Large intestine (tissue), 3 donors: ENCODE measurements at regions not wholly inside any gene's neighbourhood (a gene's known extent, or its start where the extent isn't known, plus 50 kb on each side); places are given as distances from the start of the nearest gene placed in this dataset.

Source experiments
- DNase-seq, 2 donors: peaks; one replicate each; pipeline versions ENCODE4 v3.0.0 to v3.0.0-alpha.2; 2013
- H3K27ac ChIP-seq: one replicate; pipeline ENCODE4 v1.5.1; 2013; ENCODE audit warnings: low read length
- H3K27me3 ChIP-seq: 2 replicates; pipeline ENCODE4 v1.6.1; 2013; ENCODE audit warnings: low read length; ENCODE audit not compliant: control insufficient read depth, insufficient read depth
- H3K36me3 ChIP-seq: 2 replicates; pipeline ENCODE4 v1.6.1; 2013; ENCODE audit warnings: low read length; ENCODE audit not compliant: control insufficient read depth, insufficient read depth
- H3K4me1 ChIP-seq: one replicate; pipeline ENCODE4 v1.6.1; 2013; ENCODE audit warnings: low read length; ENCODE audit not compliant: control insufficient read depth, insufficient read depth
- H3K4me3 ChIP-seq: one replicate; pipeline ENCODE4 v1.5.1; 2013; ENCODE audit warnings: low read length
- H3K9me3 ChIP-seq: one replicate; pipeline ENCODE4 v1.6.1; 2013; ENCODE audit warnings: mild to moderate bottlenecking, low read depth, low read length, moderate library complexity; ENCODE audit not compliant: control insufficient read depth
- WGBS: methylation state at CpG from one replicate; pipeline ENCODE4 v1.1.5; 2013; ENCODE audit warnings: low lambda C conversion rate; ENCODE audit not compliant: insufficient coverage; 5-methylcytosine and 5-hydroxymethylcytosine counted together

DNA sequence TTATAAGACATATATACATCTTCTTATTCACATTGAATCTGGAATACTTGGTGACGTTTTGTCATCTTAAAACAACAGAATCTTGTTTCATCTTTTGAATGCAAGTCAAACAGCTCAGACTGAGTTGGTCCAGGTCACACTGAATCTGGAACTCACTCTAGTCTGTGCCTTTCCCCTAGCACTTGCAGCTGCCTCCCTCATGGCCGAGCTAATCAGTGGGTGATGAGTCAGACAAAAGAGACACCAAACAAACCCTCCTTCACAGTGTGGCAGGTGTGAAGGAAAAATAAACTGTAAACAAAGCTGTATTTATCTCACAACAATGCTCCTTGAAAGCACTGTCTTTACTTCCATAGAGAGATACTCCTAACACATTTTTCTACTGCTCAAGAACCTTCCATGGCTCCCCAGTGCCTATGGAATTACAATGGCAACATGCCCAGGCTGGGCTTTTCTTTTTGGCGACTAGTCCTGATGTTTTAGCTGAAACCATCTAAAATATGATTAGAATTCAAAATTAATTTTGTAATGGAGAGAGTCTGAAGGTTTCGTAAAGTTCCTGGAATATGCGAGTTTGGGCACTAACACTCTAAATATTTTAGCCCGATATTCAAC lies 140.0 kb downstream of the ZNF365 start:
- H3K27ac ChIP-seq = no peak overlapping the region
- no peaks in the 10 kb centered on the region for H3K4me1 ChIP-seq
- no peak for DNase-seq
- H3K36me3 ChIP-seq = no peaks in the 10 kb centered on the region
- no peaks in the 10 kb centered on the region for H3K9me3 ChIP-seq
- H3K4me3 ChIP-seq = no peak overlapping the region
- 100% methylated on average over 2 of the region's 6 CpGs for WGBS
- H3K27me3 ChIP-seq = no peaks in the 10 kb centered on the region

DNA sequence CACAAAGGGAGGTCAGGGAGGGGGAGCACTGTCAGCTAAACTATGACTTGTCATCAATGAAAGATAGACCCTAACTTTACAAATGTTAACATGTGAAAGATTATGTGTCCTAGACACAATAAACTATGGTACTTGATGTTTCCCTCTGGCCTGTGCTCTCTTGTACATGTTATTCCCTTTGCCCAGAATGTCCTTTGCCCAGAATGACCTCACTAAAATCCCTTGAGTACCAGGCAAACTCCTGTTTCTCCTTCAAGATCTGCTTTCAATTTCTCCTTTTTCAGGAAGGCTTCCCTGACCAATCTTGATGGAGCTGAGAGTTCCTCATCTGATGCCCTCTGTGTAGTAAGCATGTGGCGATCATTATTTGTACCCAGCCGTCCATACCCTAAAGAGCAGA lies 143.1 kb downstream of the ZNF365 start:
- H3K4me3 ChIP-seq = no peak overlapping the region
- H3K4me1 ChIP-seq = no peaks in the 10 kb centered on the region
- WGBS = no CpG with 5 or more reads among the region's 2 CpGs

DNA sequence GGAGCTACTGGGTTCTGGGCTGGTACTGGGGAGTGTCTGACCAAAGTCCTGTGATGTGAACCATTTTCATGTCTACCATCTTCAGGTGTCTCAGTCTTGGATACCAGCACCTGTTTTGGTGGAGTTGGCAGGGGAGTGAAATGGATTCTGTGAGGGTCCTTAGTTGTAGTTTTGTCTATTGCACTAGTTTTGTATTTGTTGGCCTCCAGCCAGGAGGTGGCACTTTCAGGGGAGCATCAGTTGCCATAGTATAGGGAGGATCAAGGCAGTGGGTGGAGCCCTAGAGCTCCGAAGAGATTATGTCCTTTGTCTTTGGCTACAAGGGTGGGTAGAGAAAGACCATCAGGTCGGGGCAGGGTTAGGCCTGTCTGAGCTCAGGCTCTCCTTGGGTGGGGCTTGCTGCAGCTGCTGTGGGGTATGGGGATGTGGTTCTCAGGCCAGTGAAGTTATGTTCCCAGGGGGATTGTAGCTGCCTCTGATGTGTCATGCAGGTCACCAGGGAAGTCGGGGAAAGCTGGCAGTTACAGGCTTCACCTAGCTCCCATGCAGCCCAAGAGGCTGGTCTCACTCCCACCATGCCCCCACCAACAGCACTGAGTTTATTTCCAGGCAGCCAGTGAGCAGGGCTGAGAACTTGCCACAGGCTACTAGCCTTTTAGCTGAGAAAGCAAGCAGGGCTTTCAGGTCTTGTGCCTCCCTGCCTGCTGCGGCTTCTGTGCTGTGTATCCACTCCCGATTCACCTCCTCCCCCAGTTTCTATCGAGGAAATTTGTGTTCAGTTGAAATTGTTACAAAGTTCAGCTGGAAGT lies 153.1 kb downstream of the ZNF365 start:
- WGBS = no CpG with 5 or more reads among the region's 6 CpGs
- no peak for DNase-seq
- Histone ChIP-seq H3K27me3 (no peaks in the 10 kb centered on the region), H3K9me3 (peaks cover 5% of the 10 kb centered on the region), H3K4me1 (no peaks in the 10 kb centered on the region), H3K4me3 (no peak overlapping the region), H3K27ac (no peak overlapping the region), H3K36me3 (no peaks in the 10 kb centered on the region)

More for the DNA sequence above, 143.1 kb downstream of the ZNF365 start:
- Histone ChIP-seq H3K27me3 (no peaks in the 10 kb centered on the region), H3K36me3 (no peaks in the 10 kb centered on the region), H3K27ac (no peak overlapping the region), H3K9me3 (no peaks in the 10 kb centered on the region)
- DNase-seq = no peak

DNA sequence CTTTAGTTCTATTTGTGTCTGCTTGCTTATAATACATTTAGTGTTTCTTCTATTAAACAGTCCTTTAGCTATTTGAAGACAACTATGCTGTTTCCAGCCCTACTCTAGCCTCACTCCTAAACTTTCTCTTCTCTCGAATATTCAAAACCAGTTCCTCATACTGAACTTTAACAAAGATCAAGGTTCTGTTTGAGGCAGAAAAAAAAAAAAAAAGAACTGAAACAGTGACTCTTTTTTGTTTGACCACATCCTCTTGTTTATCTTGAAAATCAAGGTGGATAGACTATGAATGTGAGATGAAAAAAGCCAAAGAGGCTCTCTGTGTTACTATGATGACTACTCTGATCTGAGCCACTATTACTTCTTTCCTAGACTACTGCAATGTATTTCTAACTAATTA lies 154.3 kb downstream of the ZNF365 start:
- Histone ChIP-seq H3K27me3 (no peaks in the 10 kb centered on the region), H3K9me3 (peaks cover 5% of the 10 kb centered on the region), H3K36me3 (no peaks in the 10 kb centered on the region), H3K4me1 (no peaks in the 10 kb centered on the region), H3K4me3 (no peak overlapping the region), H3K27ac (no peak overlapping the region)
- no CpG with 5 or more reads among the region's 1 CpG for WGBS
- DNase-seq = no peak

DNA sequence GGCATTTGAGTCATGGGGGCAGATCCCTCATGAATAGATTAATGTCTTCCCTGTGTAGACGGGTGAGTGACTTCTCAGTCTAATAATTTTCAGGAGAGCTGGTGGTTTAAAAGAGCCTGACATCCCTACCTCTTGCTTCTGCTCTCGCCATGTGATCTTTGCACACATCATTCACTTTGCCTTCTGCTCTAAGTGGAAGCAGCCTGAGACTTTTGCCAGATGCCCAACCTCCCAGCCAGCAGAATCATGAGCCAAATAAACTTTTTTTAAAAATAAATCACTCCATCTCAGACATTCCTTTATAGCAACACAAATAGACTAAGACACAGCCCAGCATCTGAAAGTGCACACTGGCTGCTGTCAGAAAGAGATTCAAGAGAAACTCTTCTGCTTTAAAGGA lies 155.2 kb downstream of the ZNF365 start:
- DNase-seq = no peak
- Histone ChIP-seq H3K4me3 (no peak overlapping the region), H3K27ac (no peak overlapping the region), H3K9me3 (peaks cover 5% of the 10 kb centered on the region), H3K4me1 (no peaks in the 10 kb centered on the region), H3K36me3 (no peaks in the 10 kb centered on the region), H3K27me3 (no peaks in the 10 kb centered on the region)
- WGBS = 67% methylated on average over 1 of the region's 2 CpGs

DNA sequence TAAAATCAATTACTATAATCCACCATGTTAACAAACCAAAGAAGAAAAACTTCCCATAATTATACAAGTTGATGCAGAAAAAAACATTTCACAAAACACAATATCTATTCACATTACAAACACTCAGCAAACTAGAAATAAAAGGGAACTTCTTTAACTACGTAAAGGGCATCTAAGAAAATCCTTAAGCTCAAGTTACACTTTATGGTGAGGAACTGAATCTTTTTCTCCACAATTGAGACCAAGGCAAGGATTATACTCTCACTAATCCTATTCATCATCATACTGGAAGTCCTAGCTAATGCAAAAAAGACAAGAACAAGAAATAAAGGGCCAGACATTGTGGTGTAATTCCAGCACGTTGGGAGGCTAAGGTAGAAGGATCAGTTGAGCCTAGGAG lies 159.9 kb downstream of the ZNF365 start:
- 83% methylated on average over 1 of the region's 2 CpGs for WGBS
- Histone ChIP-seq H3K4me1 (no peaks in the 10 kb centered on the region), H3K27ac (no peak overlapping the region), H3K27me3 (no peaks in the 10 kb centered on the region), H3K4me3 (no peak overlapping the region), H3K36me3 (no peaks in the 10 kb centered on the region), H3K9me3 (peaks cover 5% of the 10 kb centered on the region)
- DNase-seq = no peak

DNA sequence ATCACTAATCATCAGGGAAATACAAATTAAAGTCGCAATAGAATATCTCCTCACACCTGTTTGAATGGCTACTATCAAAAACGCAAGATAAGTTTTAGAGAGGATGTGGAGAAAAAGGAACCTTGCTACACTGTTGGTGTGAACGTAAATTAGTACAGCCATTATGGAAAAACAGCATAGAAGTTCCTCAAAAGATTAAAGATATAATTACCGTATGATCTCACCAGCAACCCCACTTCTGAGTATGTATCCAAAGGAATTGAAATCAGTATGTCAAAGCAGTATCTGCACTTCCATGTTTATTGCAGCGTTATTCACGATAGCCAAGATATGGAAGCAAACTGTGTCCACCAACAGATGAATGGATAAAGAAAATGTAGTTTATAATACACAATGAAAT lies 164.4 kb downstream of the ZNF365 start:
- Histone ChIP-seq H3K27ac (no peak overlapping the region), H3K4me1 (no peaks in the 10 kb centered on the region), H3K4me3 (no peak overlapping the region), H3K36me3 (no peaks in the 10 kb centered on the region), H3K9me3 (no peaks in the 10 kb centered on the region), H3K27me3 (no peaks in the 10 kb centered on the region)
- 88% methylated on average over 2 of the region's 6 CpGs for WGBS
- DNase-seq = no peak

DNA sequence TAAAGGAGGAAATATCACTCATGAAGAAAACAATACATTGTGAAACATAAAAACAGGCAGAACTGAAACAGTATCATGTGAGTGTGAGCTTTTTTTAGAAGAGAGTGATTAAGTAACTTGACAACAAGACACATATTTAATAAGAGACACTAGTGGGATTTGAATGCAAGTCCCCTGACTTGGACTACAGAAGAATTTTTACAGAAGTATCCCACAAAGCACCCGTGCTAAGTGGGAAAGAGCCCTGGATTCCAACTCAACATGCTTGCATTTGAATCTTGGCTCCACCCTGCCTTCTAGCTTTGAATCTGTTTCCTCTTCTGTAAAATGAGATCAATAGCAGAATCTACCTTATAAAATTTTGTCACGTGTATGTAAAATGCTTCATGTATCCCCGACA lies 166.2 kb downstream of the ZNF365 start:
- H3K27me3 ChIP-seq = no peaks in the 10 kb centered on the region
- DNase-seq = no peak
- H3K36me3 ChIP-seq = no peaks in the 10 kb centered on the region
- WGBS = no CpG with 5 or more reads among the region's 3 CpGs
- no peak overlapping the region for H3K4me3 ChIP-seq
- H3K9me3 ChIP-seq = no peaks in the 10 kb centered on the region
- no peaks in the 10 kb centered on the region for H3K4me1 ChIP-seq
- H3K27ac ChIP-seq = no peak overlapping the region

DNA sequence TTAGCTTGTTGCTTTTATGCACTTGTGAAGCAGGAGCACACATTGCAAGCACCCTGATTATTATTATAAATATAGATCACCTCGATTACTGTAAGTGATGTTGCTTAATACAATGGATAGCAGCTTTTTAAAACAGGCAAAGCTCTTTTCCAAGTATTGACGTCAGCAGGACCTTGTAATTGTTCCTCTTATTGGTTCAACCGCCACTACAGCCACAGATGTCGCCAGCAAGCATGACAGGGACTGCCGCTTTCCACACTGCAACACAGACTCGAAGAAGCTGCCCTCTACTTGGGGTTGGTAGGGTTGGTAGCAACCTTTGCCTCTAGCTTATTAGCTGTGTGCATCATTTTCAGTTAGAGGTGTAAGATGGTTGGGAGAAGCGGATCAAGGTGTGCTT lies 167.6 kb downstream of the ZNF365 start:
- Histone ChIP-seq H3K27ac (no peak overlapping the region), H3K9me3 (no peaks in the 10 kb centered on the region), H3K27me3 (no peaks in the 10 kb centered on the region), H3K4me1 (no peaks in the 10 kb centered on the region), H3K36me3 (no peaks in the 10 kb centered on the region), H3K4me3 (no peak overlapping the region)
- no CpG with 5 or more reads among the region's 7 CpGs for WGBS
- DNase-seq = no peak

DNA sequence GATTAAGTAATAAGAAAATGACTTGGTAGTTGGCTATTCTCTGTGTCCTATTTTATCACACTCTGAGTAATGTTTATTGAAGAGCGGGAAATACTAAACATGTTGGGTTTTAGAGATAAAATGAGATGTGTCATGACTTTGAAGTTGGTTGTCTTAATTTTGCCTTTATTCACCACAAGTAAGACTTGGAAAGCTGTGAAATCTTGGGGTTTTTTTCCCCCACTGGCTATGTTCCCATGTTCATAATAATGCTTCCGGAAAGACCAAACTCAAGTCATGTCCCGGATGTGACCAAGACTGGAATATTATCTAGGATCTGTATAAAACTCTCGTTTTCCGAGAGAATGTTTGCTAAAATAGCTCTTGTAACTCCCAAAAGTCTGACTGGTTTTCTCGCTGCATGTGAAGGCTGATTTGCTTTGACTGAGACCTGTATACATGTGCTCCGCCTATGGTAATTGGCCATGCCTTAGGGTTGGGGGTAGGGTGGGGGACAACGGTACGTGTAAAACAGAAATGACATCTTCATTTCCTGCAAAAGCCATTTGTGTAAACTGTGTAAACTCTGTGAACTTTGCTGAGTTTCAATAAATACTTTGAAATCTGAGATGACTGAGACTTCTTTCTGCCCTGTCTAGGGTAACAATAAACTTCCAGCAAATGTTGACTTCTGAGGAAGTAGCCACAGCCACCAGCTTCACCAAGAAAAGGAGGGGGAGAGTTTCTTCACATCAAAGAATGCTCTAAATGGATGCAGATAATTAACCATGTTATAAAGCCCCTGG lies 169.6 kb downstream of the ZNF365 start:
- no peak for DNase-seq
- Histone ChIP-seq H3K36me3 (no peaks in the 10 kb centered on the region), H3K4me1 (no peaks in the 10 kb centered on the region), H3K4me3 (no peak overlapping the region), H3K27ac (no peak overlapping the region), H3K9me3 (no peaks in the 10 kb centered on the region), H3K27me3 (no peaks in the 10 kb centered on the region)
- 94% methylated on average over 3 of the region's 9 CpGs for WGBS
